Hematopoietic multipotent progenitor cell (in vitro differentiated cells): ENCODE measurements at regions not wholly inside any gene's neighbourhood (a gene's known extent, or its start where the extent isn't known, plus 50 kb on each side); places are given as distances from the start of the nearest gene placed in this dataset.
"Not testable (repeated sequence)": the region's sequence is repeated elsewhere in the genome, so short reads cannot be mapped to it uniquely, and the experiment has no call there.

Experiments
- DNase-seq, 3 donors: peaks; one replicate each; pipeline ENCODE4 v3.0.0-alpha.2; 2011 to 2015; ENCODE audit warnings: low read depth in 2 of 3, low spot score in 2 of 3

DNA sequence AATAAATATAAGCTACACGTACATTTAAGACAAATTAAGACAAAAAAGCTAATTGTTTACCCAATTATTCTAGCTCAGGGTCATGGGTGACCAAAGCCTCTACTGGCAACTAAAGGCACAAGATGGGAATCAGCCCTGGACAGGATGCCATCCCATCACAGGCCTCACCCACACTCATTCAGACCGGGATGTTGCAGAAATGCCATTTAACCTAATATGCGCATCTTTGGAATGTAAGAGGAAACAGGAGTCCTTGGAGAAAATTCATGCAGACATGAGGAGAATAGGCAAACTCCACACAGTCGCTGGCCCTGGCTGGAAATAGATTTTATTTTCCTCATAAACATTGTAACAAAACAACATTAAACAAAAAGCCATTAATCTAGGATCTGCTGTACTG lies 2003.8 kb upstream of the CDH9 start:
- DNase-seq: no peak

DNA sequence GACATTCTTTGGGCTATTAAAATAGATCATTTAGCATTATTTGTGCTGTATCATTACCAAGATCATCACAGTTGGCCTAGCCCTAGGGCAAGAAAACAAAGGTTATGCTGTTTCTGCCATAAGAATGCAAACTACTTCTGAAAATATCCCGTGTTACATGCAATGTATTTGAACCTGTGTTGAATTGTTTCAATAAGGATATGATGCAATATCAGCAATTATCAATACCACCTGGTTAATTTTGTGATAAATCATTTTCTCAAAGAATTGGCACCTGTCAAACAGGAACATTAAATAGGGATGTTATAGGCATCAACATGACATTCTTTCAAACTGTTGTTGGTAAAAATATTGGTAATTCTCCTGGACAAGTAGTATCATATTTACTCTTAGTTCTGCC lies 2002.0 kb upstream of the CDH9 start:
- DNase-seq: no peak

DNA sequence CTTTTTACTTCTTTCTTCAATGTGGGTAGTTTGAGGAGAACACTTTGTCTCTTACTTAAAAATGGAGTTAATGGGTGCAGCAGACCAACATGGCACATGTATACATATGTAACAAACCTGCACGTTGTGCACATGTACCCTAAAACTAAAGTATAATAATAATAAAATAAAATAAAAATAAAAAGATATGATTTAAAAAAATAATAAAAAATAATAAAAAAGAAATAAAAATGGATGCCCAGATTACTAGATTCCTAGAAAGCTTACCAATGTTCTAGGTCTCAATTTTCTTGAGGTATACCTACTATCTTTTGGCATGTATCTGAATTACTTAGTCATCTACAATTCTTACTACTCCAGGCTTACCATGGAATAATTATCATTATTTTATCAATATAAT lies 2001.6 kb upstream of the CDH9 start:
- no peak for DNase-seq

DNA sequence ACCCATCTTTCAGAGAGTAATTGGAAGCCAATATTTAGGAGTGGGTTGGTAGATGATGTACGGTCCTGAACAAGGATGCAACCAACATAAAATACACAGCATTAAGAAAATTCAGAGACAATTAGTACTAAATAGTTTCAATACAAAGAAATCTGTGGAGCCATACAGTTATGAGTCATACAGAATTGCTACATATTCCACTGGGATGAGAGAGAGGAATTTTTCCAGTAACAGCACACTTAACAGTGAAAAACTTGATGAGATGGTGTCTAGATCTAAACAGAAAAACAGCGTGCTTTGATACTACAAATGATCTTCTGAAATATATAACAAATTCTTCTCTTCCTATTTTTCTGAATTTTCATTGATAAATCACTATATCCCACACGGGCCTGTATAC lies 1999.3 kb upstream of the CDH9 start:
- DNase-seq: no peak

DNA sequence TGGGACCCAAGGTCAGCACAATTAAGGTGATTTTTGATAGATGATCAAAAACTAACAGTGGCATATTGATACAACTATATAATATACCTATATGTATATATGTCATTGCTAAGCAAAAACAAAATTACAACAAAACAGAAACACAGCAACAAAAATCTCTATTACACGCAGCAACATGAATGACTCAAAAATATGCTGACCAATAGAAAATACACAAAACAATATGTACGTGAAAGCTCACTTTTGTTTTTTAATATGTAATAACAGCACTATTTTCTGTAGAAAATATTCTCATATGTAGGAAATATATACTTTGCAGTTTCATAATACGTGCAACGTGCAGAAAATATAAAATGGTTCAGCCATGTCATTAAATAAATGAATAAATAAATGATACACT lies 1985.7 kb upstream of the CDH9 start:
- no peak for DNase-seq

DNA sequence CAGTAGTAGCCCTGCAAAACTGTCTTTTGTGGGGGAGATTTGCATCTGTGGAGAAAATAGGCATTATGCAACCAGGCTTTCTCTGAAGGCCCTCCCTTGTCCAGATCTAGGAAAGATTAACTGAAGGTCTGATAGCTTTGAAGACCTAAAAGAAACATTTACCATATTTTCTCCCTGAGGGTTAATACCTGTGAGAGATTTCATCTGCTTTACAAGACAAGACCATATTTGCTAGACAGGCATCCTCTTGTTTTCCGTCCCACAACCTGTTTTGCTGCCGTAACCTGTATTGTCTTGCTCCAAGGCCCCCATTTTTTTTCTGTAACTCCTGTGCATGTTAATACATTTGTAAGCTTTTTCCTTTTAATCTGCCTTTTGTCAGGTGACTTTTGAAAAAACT lies 1985.2 kb upstream of the CDH9 start:
- no peak for DNase-seq

DNA sequence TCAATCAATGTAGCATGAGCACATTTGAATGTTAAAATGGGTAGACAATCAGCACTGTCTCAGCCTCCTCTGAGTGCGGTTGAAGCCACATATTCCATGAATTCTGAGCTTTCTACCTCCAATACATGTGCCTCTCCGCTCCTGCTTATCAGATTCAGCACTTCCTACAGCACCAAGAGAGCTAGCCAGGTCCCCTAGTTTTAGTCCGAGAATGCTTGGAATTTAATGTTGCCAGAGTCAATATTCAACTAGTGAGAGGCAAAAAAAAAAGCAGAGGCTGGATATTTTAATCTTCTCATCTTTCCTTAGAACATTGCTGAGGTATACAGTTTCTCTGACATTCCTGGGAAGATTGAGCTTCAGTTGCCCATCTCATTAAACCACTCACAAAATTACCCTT lies 1979.1 kb upstream of the CDH9 start:
- no peak for DNase-seq

DNA sequence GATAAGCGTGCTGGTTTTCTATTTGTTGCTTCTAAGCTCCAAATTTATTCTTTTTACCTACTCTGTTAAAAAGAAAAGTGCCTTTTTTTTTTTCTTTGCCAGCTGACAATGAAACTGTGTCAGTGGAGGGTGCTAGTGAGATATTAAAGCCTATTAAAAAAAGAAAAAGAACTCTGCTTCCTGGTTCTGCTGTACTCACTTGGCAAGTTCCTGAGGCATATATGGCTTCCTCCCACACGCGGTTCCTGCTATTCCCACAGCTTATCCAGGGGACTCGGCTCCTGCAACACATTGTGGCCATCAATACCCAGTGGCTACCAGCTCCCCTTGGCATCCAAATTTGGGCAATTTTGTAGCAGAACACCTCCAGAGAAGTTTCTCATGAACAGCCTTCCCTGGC lies 1977.7 kb upstream of the CDH9 start:
- no peak for DNase-seq

DNA sequence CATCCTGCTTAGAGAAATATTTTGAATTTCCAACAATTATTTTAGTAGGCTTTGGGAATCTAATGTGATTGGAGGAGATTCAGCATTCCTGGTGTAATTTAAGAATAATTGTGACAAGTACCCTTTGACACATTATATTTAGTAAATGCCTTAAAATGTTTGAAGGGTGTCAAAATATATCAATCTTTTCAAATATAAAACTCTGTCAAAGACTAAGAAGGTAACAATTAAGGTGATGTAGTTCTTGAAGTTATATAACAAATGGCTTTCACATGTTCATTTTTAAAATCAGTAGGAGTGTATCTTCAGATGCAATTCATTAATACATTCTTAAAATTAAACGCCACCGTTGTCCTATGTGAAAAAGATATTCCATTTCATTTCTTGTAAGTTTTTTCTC lies 1977.1 kb upstream of the CDH9 start:
- no peak for DNase-seq

DNA sequence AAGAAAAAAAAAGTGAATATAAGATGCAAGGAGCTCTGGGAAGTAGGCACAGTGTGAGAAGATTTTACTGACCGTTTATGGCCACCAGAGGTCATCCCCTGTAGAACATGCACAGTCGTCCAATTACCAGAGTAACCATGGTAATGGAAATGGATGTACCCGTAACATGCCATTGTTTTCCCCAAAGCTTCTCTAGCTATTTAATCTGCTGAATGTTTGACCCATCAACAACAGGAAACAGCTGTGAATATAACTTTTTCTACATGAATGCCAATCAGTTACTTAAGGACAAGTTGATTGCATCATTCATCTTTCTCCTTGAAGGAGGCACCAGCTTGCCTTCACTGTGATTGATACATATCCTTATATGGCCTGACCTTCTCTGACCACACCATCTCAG lies 1967.0 kb upstream of the CDH9 start:
- no peak for DNase-seq

DNA sequence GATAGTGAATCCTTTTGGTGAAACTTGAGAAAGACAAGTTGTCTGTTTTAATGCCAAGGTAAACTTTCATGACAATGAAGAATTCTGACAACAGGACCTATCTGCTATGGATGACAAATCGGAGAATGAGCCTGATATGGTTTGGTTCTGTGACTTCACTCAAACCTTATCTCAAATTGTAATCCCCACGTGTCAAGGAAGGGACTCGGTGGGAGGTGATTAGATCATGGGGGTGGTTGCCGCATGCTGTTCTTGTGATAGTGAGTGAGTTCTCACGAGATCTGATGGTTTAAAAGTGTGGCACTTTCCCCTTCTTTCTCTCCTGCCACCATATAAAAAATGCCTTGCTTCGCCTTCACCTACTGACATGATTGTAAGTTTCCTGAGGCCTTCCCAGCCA lies 1964.1 kb upstream of the CDH9 start:
- DNase-seq: no peak

DNA sequence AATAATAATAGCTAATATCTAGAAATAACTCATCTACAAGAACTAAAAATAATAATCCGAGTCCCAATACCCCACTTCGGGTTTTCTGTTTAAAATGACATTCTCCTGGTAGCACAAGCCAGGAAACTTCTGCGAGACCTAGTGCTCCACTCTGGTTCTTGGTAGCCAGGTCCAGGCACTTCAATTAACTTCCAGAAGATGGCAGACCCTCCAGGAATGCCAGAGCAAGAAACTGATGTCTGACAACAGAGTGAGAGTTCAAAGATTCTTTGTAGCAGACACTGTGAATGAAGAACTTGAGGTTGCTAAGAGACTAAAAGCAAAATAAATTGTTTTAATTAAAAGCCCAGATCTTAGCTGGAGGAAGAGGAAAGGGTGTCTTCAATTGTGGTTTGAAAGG lies 1963.3 kb upstream of the CDH9 start:
- no peak for DNase-seq

DNA sequence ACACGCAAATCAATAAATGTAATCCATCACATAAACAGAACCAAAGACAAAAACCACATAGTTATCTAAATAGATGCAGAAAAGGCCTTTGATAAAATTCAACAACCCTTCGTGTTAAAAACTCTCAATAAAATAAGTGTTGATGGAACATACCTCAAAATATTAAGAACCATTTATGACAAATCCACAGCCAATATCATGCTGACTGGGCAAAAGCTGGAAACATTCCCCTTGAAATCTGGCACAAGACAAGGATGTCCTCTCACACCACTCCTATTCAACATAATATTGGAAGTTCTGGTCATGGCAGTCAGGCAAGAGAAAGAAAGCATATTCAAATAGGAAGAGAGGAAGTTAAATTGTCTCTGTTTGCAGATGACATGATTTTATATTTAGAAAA lies 1946.3 kb upstream of the CDH9 start:
- DNase-seq: no peak

DNA sequence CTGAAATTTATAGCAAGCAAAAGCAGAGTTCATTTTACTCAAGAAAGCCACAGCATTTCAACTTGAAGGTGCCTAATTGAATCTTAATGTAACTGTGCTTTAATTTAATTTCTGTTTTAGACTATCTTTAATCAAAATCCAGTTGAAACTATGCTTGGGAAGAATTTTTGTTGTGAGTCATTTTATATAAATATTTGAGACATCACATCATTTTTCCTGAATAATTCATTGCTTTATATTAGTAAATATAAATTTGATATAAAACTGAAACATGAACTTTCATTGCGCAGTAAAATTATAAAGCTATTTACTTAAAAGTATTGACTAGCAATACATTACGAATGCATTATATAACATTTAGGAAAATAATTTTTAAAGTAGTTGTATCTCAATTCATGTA lies 1937.1 kb upstream of the CDH9 start:
- DNase-seq: no peak

DNA sequence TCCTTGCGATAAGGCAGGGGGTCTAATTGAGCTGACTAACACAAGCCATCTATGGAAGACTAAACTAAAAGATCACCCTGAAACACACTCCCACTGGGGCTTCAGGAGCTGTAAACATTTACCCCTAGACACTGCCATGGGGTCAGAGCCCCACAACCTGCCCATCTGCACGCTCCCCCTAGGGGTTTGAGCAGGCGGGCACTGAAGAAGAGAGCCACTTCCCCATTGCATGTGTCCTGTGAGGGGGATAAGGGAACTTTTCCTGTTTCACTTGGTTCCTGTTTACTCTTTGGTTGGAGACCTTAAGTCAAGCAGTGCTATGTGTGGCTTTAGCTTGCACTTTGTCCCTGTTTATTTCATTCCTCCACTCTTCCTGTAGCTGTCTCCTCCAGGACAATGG lies 1929.5 kb upstream of the CDH9 start:
- no peak for DNase-seq

DNA sequence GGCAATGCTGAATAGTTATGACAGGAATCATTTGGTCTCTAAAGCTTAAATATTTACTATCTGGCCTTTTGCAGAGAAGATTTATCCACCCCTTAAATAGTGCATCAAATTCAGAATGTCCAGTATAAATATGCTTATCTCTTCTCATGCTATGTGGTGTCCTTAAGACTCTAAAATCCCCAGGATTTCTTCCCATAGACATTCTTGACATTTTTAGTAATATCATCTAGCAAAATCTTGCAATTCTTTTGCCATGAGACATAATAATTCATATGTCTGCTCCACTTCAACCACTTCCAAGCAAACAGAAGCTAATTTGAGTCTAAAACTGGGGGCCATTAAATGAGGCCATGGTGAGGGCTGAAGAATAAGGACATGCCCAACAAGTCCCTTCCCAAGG lies 1923.4 kb upstream of the CDH9 start:
- no peak for DNase-seq

DNA sequence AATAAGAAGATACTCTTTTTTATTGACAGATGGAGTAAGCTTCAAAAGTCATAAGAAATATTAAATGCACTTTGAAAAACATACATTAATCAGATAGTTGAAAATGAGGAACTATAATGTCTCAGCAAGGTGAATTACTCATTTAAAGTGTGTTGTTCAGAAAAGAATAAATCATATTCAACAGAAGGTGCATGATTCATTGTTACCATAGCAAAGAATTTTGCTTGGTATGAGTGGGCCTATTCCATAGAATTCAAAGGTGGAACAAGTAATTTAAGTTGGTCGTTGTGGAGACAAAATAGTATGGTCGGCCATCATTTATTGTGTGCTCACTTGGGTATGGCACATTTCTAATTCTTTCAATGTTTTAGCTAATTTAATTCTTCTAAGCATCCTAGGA lies 1920.2 kb upstream of the CDH9 start:
- DNase-seq: no peak

DNA sequence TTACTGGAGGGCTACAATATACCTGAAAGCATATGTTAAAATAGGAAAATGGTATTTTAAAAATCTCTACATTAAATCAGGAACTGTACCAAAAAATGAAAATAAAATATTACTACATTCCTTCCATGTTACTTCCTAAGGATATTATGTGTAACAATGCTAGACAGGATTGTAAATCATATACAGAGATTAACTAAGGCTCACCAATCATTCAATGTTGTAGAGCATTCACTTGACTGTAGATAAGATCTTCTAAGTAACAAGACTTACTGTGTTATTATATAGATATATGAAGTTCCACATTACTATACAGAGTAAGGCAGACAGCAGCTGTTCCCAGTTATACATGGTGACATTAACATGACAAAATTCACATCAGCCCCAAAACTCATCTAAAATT lies 1919.1 kb upstream of the CDH9 start:
- DNase-seq: no peak

DNA sequence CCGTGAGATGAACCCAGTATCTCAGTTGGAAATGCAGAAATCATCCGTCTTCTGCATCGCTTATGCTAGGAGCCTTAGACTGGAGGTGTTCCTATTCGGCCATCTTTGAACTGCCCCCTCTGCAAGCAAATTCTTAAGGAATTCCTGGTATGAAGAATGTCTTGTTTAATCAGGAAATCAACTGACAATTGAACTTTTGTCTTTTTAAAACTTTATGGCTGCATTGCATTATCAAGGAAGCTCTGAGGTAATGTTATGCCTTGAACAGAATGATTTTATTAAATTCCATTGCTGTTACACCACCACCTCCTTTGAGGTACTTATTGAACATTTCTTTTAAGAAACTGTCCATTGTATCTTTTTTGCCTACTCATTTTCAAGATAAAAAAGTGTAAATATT lies 1915.7 kb upstream of the CDH9 start:
- DNase-seq: no peak

DNA sequence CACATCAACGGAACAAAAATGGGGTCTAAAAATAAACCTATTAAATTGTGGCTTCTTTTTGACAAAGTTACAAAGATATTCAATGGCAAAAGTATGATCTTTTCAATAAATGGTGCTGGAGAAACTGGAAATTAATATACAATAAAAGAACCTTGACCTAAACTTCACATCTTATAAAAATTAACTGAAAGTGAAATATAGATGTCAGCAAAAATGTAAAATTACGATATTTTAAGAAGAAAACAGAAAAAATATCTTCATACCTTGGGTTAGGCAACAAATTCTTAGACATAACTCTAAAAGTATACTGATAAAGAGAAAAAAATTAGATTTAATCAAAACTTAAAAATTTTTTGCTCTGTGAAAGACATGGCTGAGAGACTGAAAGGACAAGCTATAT lies 1909.5 kb upstream of the CDH9 start:
- no peak for DNase-seq

DNA sequence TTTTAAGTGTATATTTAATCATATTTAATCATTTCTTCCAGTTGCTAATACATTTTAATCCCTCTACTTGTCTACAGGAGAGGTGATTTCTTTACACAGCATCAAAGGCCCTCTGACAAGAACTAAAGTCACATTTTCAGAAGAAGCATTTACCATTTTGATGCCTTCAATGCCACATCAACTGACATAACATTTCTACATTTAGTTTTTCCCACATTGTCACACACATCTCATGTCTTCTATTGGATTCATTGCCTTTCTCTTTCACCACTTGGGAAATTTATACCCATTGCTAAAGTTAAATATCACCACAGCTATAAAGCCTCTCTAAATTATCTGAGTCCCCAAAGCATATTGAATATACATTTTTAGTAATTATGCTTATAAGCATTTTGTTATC lies 1907.5 kb upstream of the CDH9 start:
- DNase-seq: no peak

DNA sequence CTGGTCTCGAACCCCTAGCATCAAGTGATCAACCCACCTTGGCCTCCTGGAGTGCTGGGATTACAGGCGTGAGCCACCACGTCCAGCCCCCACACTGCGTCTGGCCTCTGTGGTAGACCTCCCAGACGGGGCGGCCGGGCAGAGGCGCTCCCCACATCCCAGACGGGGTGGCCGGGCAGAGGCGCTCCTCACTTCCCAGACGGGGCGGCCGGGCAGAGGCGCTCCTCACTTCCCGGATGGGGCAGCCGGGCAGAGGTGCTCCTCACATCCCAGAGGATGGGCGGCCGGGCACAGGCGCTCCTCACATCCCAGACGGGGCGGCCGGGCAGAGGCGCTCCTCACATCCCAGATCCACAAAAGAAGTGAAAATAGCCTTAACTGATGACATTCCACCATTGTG lies 1891.0 kb upstream of the CDH9 start:
- DNase-seq: not testable (repeated sequence)

DNA sequence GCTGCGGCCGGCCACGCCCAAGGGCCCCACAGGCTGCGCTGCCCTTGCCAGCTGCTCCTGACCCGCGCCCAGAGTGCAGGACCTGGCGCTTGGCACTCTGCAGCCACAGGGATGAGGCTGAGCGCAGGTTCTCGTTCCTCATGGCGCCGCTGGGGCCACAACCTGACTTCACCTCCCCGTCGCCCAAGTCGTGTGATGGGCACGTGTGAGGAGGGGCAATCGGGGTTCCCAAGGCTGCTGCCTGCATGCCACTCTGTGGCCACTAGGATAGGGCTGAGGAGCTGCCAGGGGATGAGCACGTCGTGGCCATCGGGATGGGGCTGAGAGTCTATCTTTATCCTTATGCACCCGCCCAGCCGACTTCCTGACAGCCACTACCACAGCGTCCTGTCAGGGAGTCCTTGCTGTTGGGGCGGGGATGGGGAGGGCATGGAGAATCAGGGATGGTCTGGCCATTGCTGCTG lies 1890.0 kb upstream of the CDH9 start:
- DNase-seq: not testable (repeated sequence)
